ENCODE measurements at regions not wholly inside any gene's neighbourhood (a gene's known extent, or its start where the extent isn't known, plus 50 kb on each side); places are given as distances from the start of the nearest gene placed in this dataset.

GRCh38 chr3:107973961-107974360, 116.9 kb downstream of the CD47 start:
- POLR2A ChIA-PET = interaction anchor here (1.1 kb wide), 1 partner anchor 10 kb away, joined by 3 read pairs; no protein-coding TSS in a partner anchor
- RAD21 ChIA-PET (ENCODE audit: unreplicated experiment) = interaction anchor here (1.0 kb wide), 1 partner anchor 432 kb away, joined by 5 read pairs; no protein-coding TSS in a partner anchor
- Histone ChIP-seq H3K27ac (ENCODE audit: control insufficient read depth, insufficient read depth) (no peak overlapping the region), H3K36me3 (ENCODE audit: control insufficient read depth in 2 of 2, insufficient read depth in 2 of 2, low read length in 1 of 2) (no peaks in the 10 kb centered on the region), H3K79me2 (ENCODE audit: control insufficient read depth, insufficient read depth, low read length) (no peaks in the 10 kb centered on the region), H3K4me3 (no peak overlapping the region), H2AFZ (ENCODE audit: control insufficient read depth, low read depth, low read length) (no peak overlapping the region), H3K9ac (ENCODE audit: control insufficient read depth, insufficient read depth, low read length) (no peak overlapping the region), H3K9me3 (replicated peaks; ENCODE audit: control insufficient read depth, insufficient read depth, low read length) (no peaks in the 10 kb centered on the region), H3K4me2 (ENCODE audit: control insufficient read depth, insufficient read depth) (no peak overlapping the region), H3K27me3 (replicated peaks in 1 of 2; ENCODE audit: control insufficient read depth in 2 of 2, insufficient read depth in 2 of 2, low read length in 1 of 2) (no peaks in the 10 kb centered on the region), H4K20me1 (ENCODE audit: control insufficient read depth, insufficient read depth) (no peaks in the 10 kb centered on the region), H3K4me1 (ENCODE audit: control insufficient read depth, insufficient read depth, low read length) (no peaks in the 10 kb centered on the region)
- no peak for ATAC-seq
- in situ Hi-C loops (cut with MboI) (no loop called here), intact Hi-C loops (cut with micrococcal nuclease; ENCODE audit: unreplicated experiment) (no loop called here)
- CTCF ChIA-PET = interaction anchor here (1.1 kb wide), 1 partner anchor 129 kb away, joined by 3 read pairs; no protein-coding TSS in a partner anchor
- BruUV-seq (replicated peaks) = no TSS peak
- FAIRE-seq = no peak
- DNase-seq (ENCODE audit: low read depth, low spot score) = no peak
- TF ChIP-seq IKZF2 (IDR thresholded peaks at IDR 0.05) (no peak), ZNF217 (IDR thresholded peaks at IDR 0.05) (no peak), KLF5 (IDR thresholded peaks at IDR 0.05; ENCODE audit: partially characterized antibody) (no peak), POLR2AphosphoS5 (IDR thresholded peaks at IDR 0.05; ENCODE audit: low read length) (no peak), RCOR1 (conservative IDR thresholded peaks at IDR 0.05; ENCODE audit: low read depth, low read length) (no peak), POLR2A (IDR thresholded peaks at IDR 0.05; ENCODE audit: low read depth, low read length) (no peak), ZZZ3 (IDR thresholded peaks at IDR 0.05; ENCODE audit: control insufficient read depth, insufficient read length, low read depth) (no peak), IKZF1 (conservative IDR thresholded peaks at IDR 0.05) (no peak), CBFB (IDR thresholded peaks at IDR 0.05; ENCODE audit: low read depth) (no peak), KDM1A (IDR thresholded peaks at IDR 0.05; ENCODE audit: borderline replicate concordance) (no peak)
- TF ChIP-seq, protein P1, sequence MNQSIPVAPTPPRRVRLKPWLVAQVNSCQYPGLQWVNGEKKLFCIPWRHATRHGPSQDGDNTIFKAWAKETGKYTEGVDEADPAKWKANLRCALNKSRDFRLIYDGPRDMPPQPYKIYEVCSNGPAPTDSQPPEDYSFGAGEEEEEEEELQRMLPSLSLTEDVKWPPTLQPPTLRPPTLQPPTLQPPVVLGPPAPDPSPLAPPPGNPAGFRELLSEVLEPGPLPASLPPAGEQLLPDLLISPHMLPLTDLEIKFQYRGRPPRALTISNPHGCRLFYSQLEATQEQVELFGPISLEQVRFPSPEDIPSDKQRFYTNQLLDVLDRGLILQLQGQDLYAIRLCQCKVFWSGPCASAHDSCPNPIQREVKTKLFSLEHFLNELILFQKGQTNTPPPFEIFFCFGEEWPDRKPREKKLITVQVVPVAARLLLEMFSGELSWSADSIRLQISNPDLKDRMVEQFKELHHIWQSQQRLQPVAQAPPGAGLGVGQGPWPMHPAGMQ (IDR thresholded peaks at IDR 0.05; ENCODE audit: borderline replicate concordance) = no peak
- SMC1A ChIA-PET (ENCODE audit: uncharacterized antibody, unreplicated experiment) = interaction anchor here (1.2 kb wide), 1 partner anchor 11 kb away, joined by 3 read pairs; no protein-coding TSS in a partner anchor
- 21% methylated on average over 4 of the region's 4 CpGs for WGBS (ENCODE audit: insufficient coverage, insufficient replicate concordance, low lambda C conversion rate, missing lambda C conversion rate)

Measured in GM12878 (cell line).